ENCODE measurements at regions not wholly inside any gene's neighbourhood (a gene's known extent, or its start where the extent isn't known, plus 50 kb on each side); places are given as distances from the start of the nearest gene placed in this dataset.

- Histone ChIP-seq H3K4me3 (no peak overlapping the region), H3K9me3 (no peaks in the 10 kb centered on the region), H3K36me3 (replicated peaks) (no peaks in the 10 kb centered on the region), H3K4me1 (no peaks in the 10 kb centered on the region), H3K27me3 (ENCODE audit: low read depth) (peaks cover 16% of the 10 kb centered on the region)
- in situ Hi-C loops (cut with MboI; ENCODE audit: low sequenced_read_pairs), result loop anchor here (25.0 kb wide), 1 partner anchor 1435 kb away; no protein-coding TSS in a partner anchor
- DNase-seq (ENCODE audit: low spot score in 2 of 2), result no peak
Measured at GRCh38 chr2:136402281-136402680, 284.3 kb upstream of the CXCR4 start.

- Histone ChIP-seq H3K4me1 (no peaks in the 10 kb centered on the region), H3K9me3 (no peaks in the 10 kb centered on the region), H3K27me3 (ENCODE audit: low read depth) (0 out of 2 replicates have a peak, but pooled peaks cover 5% of the 10 kb centered on the region), H3K36me3 (replicated peaks) (no peaks in the 10 kb centered on the region), H3K4me3 (no peak overlapping the region)
- in situ Hi-C loops (cut with MboI; ENCODE audit: low sequenced_read_pairs), result loop anchor here (25.0 kb wide), 2 partner anchors 1412 to 1438 kb away; no protein-coding TSS in a partner anchor
- DNase-seq (ENCODE audit: low spot score in 2 of 2), result no peak
Measured at GRCh38 chr2:136399667-136400289, 281.8 kb upstream of the CXCR4 start.

- DNase-seq (ENCODE audit: low spot score in 2 of 2), result no peak
- H3K27me3 ChIP-seq (ENCODE audit: low read depth), result peaks cover 3% of the 10 kb centered on the region; the same call in 1 of the 2 replicates
- no peaks in the 10 kb centered on the region for H3K4me1 ChIP-seq
- H3K9me3 ChIP-seq, result no peaks in the 10 kb centered on the region
- in situ Hi-C loops (cut with MboI; ENCODE audit: low sequenced_read_pairs), result loop anchor here (25.0 kb wide), 1 partner anchor 1408 kb away; no protein-coding TSS in a partner anchor
- H3K36me3 ChIP-seq (replicated peaks), result no peaks in the 10 kb centered on the region
- no peak overlapping the region for H3K4me3 ChIP-seq
Measured at GRCh38 chr2:136395582-136395981, 277.6 kb upstream of the CXCR4 start.

GRCh38 chr2:136394136-136395060 lies 276.4 kb upstream of the CXCR4 start:
- DNase-seq (ENCODE audit: low spot score in 2 of 2), result no peak
- H3K4me3 ChIP-seq, result no peak overlapping the region
- in situ Hi-C loops (cut with MboI; ENCODE audit: low sequenced_read_pairs), result loop anchor here (25.0 kb wide), 1 partner anchor 1407 kb away; no protein-coding TSS in a partner anchor
- H3K9me3 ChIP-seq, result no peaks in the 10 kb centered on the region
- H3K27me3 ChIP-seq (ENCODE audit: low read depth), result peaks cover 7% of the 10 kb centered on the region; the same call in 1 of the 2 replicates
- no peaks in the 10 kb centered on the region for H3K4me1 ChIP-seq
- no peaks in the 10 kb centered on the region for H3K36me3 ChIP-seq (replicated peaks)

GRCh38 chr2:136393514-136393913 lies 275.6 kb upstream of the CXCR4 start:
- Histone ChIP-seq H3K9me3 (no peaks in the 10 kb centered on the region), H3K36me3 (replicated peaks) (no peaks in the 10 kb centered on the region), H3K4me1 (no peaks in the 10 kb centered on the region), H3K27me3 (ENCODE audit: low read depth) (peaks cover 7% of the 10 kb centered on the region; the same call in 1 of the 2 replicates), H3K4me3 (no peak overlapping the region)
- no peak for DNase-seq (ENCODE audit: low spot score in 2 of 2)
- in situ Hi-C loops (cut with MboI; ENCODE audit: low sequenced_read_pairs), result loop anchor here (25.0 kb wide), 1 partner anchor 1406 kb away; no protein-coding TSS in a partner anchor

GRCh38 chr2:136392897-136393505 lies 275.1 kb upstream of the CXCR4 start:
- in situ Hi-C loops (cut with MboI; ENCODE audit: low sequenced_read_pairs), result loop anchor here (25.0 kb wide), 1 partner anchor 1406 kb away; no protein-coding TSS in a partner anchor

GRCh38 chr2:136389809-136390208 lies 271.9 kb upstream of the CXCR4 start:
- H3K4me1 ChIP-seq, result no peaks in the 10 kb centered on the region
- DNase-seq (ENCODE audit: low spot score in 2 of 2), result no peak
- peaks cover 9% of the 10 kb centered on the region; the same call in 1 of the 2 replicates for H3K27me3 ChIP-seq (ENCODE audit: low read depth)
- in situ Hi-C loops (cut with MboI; ENCODE audit: low sequenced_read_pairs), result loop anchor here (25.0 kb wide), 1 partner anchor 1403 kb away; no protein-coding TSS in a partner anchor
- no peak overlapping the region for H3K4me3 ChIP-seq
- H3K36me3 ChIP-seq (replicated peaks), result no peaks in the 10 kb centered on the region
- no peaks in the 10 kb centered on the region for H3K9me3 ChIP-seq

More at GRCh38 chr2:136392897-136393505, 275.1 kb upstream of the CXCR4 start:
- H3K27me3 ChIP-seq (ENCODE audit: low read depth), result peaks cover 7% of the 10 kb centered on the region; the same call in 1 of the 2 replicates
- no peaks in the 10 kb centered on the region for H3K36me3 ChIP-seq (replicated peaks)
- H3K9me3 ChIP-seq, result no peaks in the 10 kb centered on the region
- no peak for DNase-seq (ENCODE audit: low spot score in 2 of 2)
- no peaks in the 10 kb centered on the region for H3K4me1 ChIP-seq
- no peak overlapping the region for H3K4me3 ChIP-seq

- no peak overlapping the region for H3K4me3 ChIP-seq
- peaks cover 9% of the 10 kb centered on the region; the same call in 1 of the 2 replicates for H3K27me3 ChIP-seq (ENCODE audit: low read depth)
- H3K4me1 ChIP-seq, result no peaks in the 10 kb centered on the region
- in situ Hi-C loops (cut with MboI; ENCODE audit: low sequenced_read_pairs), result loop anchor here (25.0 kb wide), 1 partner anchor 1399 kb away; no protein-coding TSS in a partner anchor
- H3K9me3 ChIP-seq, result no peaks in the 10 kb centered on the region
- DNase-seq (ENCODE audit: low spot score in 2 of 2), result no peak
- H3K36me3 ChIP-seq (replicated peaks), result no peaks in the 10 kb centered on the region
Measured at GRCh38 chr2:136386046-136386445, 268.1 kb upstream of the CXCR4 start.

GRCh38 chr2:136384531-136385303 lies 266.8 kb upstream of the CXCR4 start:
- in situ Hi-C loops (cut with MboI; ENCODE audit: low sequenced_read_pairs), result loop anchor here (5.0 to 25.0 kb wide), 2 partner anchors 467 to 1397 kb away; no protein-coding TSS in a partner anchor
- no peaks in the 10 kb centered on the region for H3K9me3 ChIP-seq
- H3K4me1 ChIP-seq, result no peaks in the 10 kb centered on the region
- H3K27me3 ChIP-seq (ENCODE audit: low read depth), result peaks cover 2% of the 10 kb centered on the region; the same call in 1 of the 2 replicates
- no peaks in the 10 kb centered on the region for H3K36me3 ChIP-seq (replicated peaks)
- peak; percentile 32 to 50 for DNase-seq (ENCODE audit: low spot score in 2 of 2)
- no peak overlapping the region for H3K4me3 ChIP-seq

- peaks cover 2% of the 10 kb centered on the region; the same call in 1 of the 2 replicates for H3K27me3 ChIP-seq (ENCODE audit: low read depth)
- no peaks in the 10 kb centered on the region for H3K36me3 ChIP-seq (replicated peaks)
- H3K4me1 ChIP-seq, result no peaks in the 10 kb centered on the region
- in situ Hi-C loops (cut with MboI; ENCODE audit: low sequenced_read_pairs), result loop anchor here (5.0 to 25.0 kb wide), 2 partner anchors 466 to 1396 kb away; no protein-coding TSS in a partner anchor
- no peak overlapping the region for H3K4me3 ChIP-seq
- no peak for DNase-seq (ENCODE audit: low spot score in 2 of 2)
- no peaks in the 10 kb centered on the region for H3K9me3 ChIP-seq
Measured at GRCh38 chr2:136383167-136383566, 265.2 kb upstream of the CXCR4 start.

GRCh38 chr2:136381722-136382633 lies 264.0 kb upstream of the CXCR4 start:
- Histone ChIP-seq H3K4me1 (no peaks in the 10 kb centered on the region), H3K36me3 (replicated peaks) (no peaks in the 10 kb centered on the region), H3K4me3 (no peak overlapping the region), H3K9me3 (no peaks in the 10 kb centered on the region), H3K27me3 (ENCODE audit: low read depth) (peaks cover 2% of the 10 kb centered on the region; the same call in 1 of the 2 replicates)
- no peak for DNase-seq (ENCODE audit: low spot score in 2 of 2)
- in situ Hi-C loops (cut with MboI; ENCODE audit: low sequenced_read_pairs), result loop anchor here (5.0 to 25.0 kb wide), 2 partner anchors 465 to 1395 kb away; no protein-coding TSS in a partner anchor
